ENCODE measurements at regions not wholly inside any gene's neighbourhood (a gene's known extent, or its start where the extent isn't known, plus 50 kb on each side); places are given as distances from the start of the nearest gene placed in this dataset.

DNA sequence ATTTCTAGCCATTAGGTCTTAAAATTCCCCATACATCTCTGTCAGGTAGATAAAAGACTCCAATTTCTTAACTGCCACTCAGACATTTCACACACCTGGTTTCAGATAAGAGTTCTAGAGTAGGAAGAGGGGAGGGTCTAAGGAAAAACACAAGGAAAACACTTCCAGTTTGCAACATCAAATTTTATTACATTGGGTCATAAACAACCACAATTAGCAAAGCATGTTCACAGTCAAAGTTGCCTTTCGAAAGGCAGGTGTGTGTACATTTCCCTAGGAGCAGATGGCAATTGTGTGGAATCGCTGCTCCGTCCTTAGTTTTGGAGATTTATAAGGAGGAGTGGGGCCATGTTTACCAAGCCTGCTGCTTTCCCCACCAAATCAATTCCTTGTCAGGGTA, 120.8 kb downstream of the DMRT2 start:
- TF ChIP-seq, protein P1, sequence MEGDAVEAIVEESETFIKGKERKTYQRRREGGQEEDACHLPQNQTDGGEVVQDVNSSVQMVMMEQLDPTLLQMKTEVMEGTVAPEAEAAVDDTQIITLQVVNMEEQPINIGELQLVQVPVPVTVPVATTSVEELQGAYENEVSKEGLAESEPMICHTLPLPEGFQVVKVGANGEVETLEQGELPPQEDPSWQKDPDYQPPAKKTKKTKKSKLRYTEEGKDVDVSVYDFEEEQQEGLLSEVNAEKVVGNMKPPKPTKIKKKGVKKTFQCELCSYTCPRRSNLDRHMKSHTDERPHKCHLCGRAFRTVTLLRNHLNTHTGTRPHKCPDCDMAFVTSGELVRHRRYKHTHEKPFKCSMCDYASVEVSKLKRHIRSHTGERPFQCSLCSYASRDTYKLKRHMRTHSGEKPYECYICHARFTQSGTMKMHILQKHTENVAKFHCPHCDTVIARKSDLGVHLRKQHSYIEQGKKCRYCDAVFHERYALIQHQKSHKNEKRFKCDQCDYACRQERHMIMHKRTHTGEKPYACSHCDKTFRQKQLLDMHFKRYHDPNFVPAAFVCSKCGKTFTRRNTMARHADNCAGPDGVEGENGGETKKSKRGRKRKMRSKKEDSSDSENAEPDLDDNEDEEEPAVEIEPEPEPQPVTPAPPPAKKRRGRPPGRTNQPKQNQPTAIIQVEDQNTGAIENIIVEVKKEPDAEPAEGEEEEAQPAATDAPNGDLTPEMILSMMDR (IDR thresholded peaks at IDR 0.05) = no peak
- no peak for TF ChIP-seq POLR2A (IDR thresholded peaks at IDR 0.05)

Measured in testis (tissue), 2 donors.